SU-DHL-6 (cell line): ENCODE measurements at regions not wholly inside any gene's neighbourhood (a gene's known extent, or its start where the extent isn't known, plus 50 kb on each side); places are given as distances from the start of the nearest gene placed in this dataset.

ENCODE experiments used
- EZH2phosphoT487 ChIP-seq: fragments of 200-600 bp; sonication (generic), shearing (Covaris generic); conservative IDR thresholded peaks from 2 replicates; pipeline ENCODE4 v1.6.1; 2018; ENCODE audit warnings: mild to moderate bottlenecking, antibody characterized with exemption, low read length, moderate library complexity, mixed read lengths
- TF ChIP-seq, protein P1 (sequence below): fragments of 200-600 bp; sonication (generic); IDR thresholded peaks from one replicate; pipeline ENCODE4 v1.5.1; 2017; ENCODE audit warnings: antibody characterized with exemption, mild to moderate bottlenecking, low read length, moderate library complexity; ENCODE audit not compliant: insufficient read depth, poor library complexity, severe bottlenecking

DNA sequence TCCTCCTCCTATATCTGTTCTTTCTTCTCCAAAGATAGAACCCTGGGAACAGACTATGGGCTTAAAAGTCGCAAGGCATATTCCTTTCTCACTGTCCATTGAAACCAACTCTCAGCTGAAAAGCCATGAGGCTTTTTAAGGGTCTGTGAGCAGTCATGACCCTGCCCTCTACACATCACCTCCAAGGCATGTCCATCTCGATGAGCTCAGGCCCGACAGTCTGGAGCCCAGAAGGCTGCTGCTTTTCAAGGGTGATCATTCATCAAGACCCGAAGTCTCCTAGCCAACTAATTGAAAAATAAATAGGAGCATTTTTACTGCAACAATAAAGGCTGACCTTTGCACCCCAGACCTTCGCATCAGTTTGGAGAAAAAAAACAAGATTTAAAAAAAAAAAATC is 378.8 kb upstream of the NRSN1 start:
- TF ChIP-seq, protein P1, sequence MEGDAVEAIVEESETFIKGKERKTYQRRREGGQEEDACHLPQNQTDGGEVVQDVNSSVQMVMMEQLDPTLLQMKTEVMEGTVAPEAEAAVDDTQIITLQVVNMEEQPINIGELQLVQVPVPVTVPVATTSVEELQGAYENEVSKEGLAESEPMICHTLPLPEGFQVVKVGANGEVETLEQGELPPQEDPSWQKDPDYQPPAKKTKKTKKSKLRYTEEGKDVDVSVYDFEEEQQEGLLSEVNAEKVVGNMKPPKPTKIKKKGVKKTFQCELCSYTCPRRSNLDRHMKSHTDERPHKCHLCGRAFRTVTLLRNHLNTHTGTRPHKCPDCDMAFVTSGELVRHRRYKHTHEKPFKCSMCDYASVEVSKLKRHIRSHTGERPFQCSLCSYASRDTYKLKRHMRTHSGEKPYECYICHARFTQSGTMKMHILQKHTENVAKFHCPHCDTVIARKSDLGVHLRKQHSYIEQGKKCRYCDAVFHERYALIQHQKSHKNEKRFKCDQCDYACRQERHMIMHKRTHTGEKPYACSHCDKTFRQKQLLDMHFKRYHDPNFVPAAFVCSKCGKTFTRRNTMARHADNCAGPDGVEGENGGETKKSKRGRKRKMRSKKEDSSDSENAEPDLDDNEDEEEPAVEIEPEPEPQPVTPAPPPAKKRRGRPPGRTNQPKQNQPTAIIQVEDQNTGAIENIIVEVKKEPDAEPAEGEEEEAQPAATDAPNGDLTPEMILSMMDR: no peak
- no peak for TF ChIP-seq EZH2phosphoT487
